ENCODE measurements at regions not wholly inside any gene's neighbourhood (a gene's known extent, or its start where the extent isn't known, plus 50 kb on each side); places are given as distances from the start of the nearest gene placed in this dataset.

DNA sequence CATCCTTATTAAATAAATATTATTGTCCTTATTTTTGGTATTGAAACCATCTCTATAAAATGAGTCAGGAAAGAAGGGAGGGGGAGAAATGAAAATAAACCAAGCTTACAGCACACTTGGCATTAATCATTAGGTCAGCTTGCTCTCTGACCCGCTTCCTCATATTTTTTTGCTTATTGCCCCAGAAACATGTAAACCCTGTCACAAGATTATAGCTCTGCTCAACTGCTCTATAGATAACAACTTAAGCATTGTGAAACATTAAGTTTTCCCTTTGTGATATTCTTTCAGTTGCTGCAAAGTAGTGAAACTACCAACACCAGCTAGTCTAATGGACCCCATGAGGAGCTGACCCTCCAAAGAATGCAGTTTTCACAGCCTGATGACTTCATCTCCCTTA, 819.5 kb downstream of the SLC16A7 start:
- TF ChIP-seq SCRT2 (tag by site-specific recombination; IDR thresholded peaks at IDR 0.05) (no peak), ZNF146 (tag by site-specific recombination; IDR thresholded peaks at IDR 0.05) (no peak), ZNF792 (tag by site-specific recombination; IDR thresholded peaks at IDR 0.05) (no peak), ZNF664 (tag by site-specific recombination; IDR thresholded peaks at IDR 0.05) (no peak), ZNF423 (tag by site-specific recombination; IDR thresholded peaks at IDR 0.05) (no peak), REPIN1 (tag by site-specific recombination; IDR thresholded peaks at IDR 0.05; ENCODE audit: low read depth) (no peak)
- TF ChIP-seq, protein P1, sequence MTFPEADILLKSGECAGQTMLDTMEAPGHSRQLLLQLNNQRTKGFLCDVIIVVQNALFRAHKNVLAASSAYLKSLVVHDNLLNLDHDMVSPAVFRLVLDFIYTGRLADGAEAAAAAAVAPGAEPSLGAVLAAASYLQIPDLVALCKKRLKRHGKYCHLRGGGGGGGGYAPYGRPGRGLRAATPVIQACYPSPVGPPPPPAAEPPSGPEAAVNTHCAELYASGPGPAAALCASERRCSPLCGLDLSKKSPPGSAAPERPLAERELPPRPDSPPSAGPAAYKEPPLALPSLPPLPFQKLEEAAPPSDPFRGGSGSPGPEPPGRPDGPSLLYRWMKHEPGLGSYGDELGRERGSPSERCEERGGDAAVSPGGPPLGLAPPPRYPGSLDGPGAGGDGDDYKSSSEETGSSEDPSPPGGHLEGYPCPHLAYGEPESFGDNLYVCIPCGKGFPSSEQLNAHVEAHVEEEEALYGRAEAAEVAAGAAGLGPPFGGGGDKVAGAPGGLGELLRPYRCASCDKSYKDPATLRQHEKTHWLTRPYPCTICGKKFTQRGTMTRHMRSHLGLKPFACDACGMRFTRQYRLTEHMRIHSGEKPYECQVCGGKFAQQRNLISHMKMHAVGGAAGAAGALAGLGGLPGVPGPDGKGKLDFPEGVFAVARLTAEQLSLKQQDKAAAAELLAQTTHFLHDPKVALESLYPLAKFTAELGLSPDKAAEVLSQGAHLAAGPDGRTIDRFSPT (tag by site-specific recombination; IDR thresholded peaks at IDR 0.05) = no peak
- no peaks in the 10 kb centered on the region for H3K9me3 ChIP-seq (ENCODE audit: control insufficient read depth, insufficient read depth, low read depth, low read length)
- H3K36me3 ChIP-seq (ENCODE audit: control insufficient read depth in 2 of 2, insufficient read depth in 1 of 2, low read length in 2 of 2) = no peaks in the 10 kb centered on the region
- CTCF ChIA-PET = no interaction called here
- no peak overlapping the region for H3K27ac ChIP-seq (ENCODE audit: extremely low read depth, low read depth, low read length)
- H3K4me3 ChIP-seq (ENCODE audit: low read depth, low read length) = no peak overlapping the region
- H3K4me1 ChIP-seq (ENCODE audit: control insufficient read depth, insufficient read depth, low read length) = no peaks in the 10 kb centered on the region
- POLR2A ChIA-PET = no interaction called here

DNA sequence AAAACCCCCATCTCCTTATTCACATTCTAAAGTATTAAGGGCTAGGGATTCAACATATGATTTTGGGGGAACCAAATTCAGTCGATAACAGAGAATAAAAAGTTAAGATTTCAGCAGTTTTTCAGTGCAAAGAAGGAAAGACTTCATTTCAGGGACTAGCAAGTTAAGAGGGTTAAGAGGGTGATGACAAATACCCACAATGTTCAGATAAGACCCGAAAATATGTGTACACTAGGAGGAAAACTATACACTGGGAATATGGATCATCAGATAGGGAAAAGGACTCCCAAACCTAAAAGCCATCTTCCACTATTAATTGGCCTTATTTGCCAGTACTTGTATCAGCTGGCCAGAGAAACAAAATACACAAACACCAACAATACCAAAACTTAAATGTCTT, 824.2 kb downstream of the SLC16A7 start:
- CTCF ChIA-PET = no interaction called here
- POLR2A ChIA-PET = no interaction called here

DNA sequence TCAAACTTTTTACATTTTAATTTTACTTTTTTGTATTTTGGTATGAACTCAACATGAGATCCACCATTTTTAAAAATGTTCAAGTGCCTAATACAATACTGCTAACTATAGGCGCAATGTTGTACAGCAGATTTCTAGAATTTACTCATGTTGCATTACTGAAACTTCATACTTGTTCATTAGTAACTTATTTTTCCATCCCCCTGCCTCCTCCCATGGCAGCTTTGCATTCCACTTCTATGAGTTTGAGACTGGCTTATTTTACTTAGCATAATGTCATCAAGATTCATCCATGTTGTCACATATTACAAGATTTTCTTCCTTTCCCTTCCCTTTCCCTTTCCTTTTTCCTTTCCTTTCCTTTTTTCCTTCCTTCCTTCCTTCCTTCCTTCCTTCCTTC, 825.9 kb downstream of the SLC16A7 start:
- POLR2A ChIA-PET = no interaction called here
- Histone ChIP-seq H3K4me1 (ENCODE audit: control insufficient read depth, insufficient read depth, low read length) (no peaks in the 10 kb centered on the region), H3K27ac (ENCODE audit: extremely low read depth, low read depth, low read length) (no peak overlapping the region), H3K36me3 (ENCODE audit: control insufficient read depth in 2 of 2, insufficient read depth in 1 of 2, low read length in 2 of 2) (no peaks in the 10 kb centered on the region), H3K4me3 (ENCODE audit: low read depth, low read length) (no peak overlapping the region), H3K9me3 (ENCODE audit: control insufficient read depth, insufficient read depth, low read depth, low read length) (no peaks in the 10 kb centered on the region)
- CTCF ChIA-PET = no interaction called here
- TF ChIP-seq PRDM1 (tag by site-specific recombination; IDR thresholded peaks at IDR 0.05) = 0 out of 2 replicates have a peak, but pooled peaks have one; percentile 63
- TF ChIP-seq, protein P1 (tag by site-specific recombination; IDR thresholded peaks at IDR 0.05) = no peak

More for the DNA sequence above, 824.2 kb downstream of the SLC16A7 start:
- TF ChIP-seq WT1 (tag by site-specific recombination; IDR thresholded peaks at IDR 0.05) = no peak
- TF ChIP-seq ZNF133 (tag by site-specific recombination; IDR thresholded peaks at IDR 0.05) = no peak
- no peak for TF ChIP-seq ZNF561 (tag by site-specific recombination; IDR thresholded peaks at IDR 0.05; ENCODE audit: borderline replicate concordance)
- TF ChIP-seq ZSCAN16 (tag by site-specific recombination; IDR thresholded peaks at IDR 0.05) = no peak
- TF ChIP-seq BCL11A (tag by site-specific recombination; IDR thresholded peaks at IDR 0.05; ENCODE audit: low read depth) = no peak
- no peak for TF ChIP-seq ZIC2 (tag by site-specific recombination; IDR thresholded peaks at IDR 0.05)
- TF ChIP-seq MYNN (tag by site-specific recombination; IDR thresholded peaks at IDR 0.05; ENCODE audit: borderline replicate concordance) = no peak
- TF ChIP-seq, protein P2, sequence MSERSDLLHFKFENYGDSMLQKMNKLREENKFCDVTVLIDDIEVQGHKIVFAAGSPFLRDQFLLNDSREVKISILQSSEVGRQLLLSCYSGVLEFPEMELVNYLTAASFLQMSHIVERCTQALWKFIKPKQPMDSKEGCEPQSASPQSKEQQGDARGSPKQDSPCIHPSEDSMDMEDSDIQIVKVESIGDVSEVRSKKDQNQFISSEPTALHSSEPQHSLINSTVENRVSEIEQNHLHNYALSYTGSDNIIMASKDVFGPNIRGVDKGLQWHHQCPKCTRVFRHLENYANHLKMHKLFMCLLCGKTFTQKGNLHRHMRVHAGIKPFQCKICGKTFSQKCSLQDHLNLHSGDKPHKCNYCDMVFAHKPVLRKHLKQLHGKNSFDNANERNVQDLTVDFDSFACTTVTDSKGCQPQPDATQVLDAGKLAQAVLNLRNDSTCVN (tag by site-specific recombination; optimal IDR thresholded peaks at IDR 0.05) = no peak
- TF ChIP-seq ZSCAN30 (tag by site-specific recombination; IDR thresholded peaks at IDR 0.05) = no peak
- no peak for TF ChIP-seq PRDM1 (tag by site-specific recombination; IDR thresholded peaks at IDR 0.05)
- TF ChIP-seq, protein P3, sequence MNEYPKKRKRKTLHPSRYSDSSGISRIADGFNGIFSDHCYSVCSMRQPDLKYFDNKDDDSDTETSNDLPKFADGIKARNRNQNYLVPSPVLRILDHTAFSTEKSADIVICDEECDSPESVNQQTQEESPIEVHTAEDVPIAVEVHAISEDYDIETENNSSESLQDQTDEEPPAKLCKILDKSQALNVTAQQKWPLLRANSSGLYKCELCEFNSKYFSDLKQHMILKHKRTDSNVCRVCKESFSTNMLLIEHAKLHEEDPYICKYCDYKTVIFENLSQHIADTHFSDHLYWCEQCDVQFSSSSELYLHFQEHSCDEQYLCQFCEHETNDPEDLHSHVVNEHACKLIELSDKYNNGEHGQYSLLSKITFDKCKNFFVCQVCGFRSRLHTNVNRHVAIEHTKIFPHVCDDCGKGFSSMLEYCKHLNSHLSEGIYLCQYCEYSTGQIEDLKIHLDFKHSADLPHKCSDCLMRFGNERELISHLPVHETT (tag by site-specific recombination; IDR thresholded peaks at IDR 0.05) = no peak
- no peak for TF ChIP-seq ZNF426 (tag by site-specific recombination; IDR thresholded peaks at IDR 0.05)
- H3K27ac ChIP-seq (ENCODE audit: extremely low read depth, low read depth, low read length) = no peak overlapping the region
- no peak overlapping the region for H3K4me3 ChIP-seq (ENCODE audit: low read depth, low read length)
- H3K9me3 ChIP-seq (ENCODE audit: control insufficient read depth, insufficient read depth, low read depth, low read length) = no peaks in the 10 kb centered on the region
- no peaks in the 10 kb centered on the region for H3K4me1 ChIP-seq (ENCODE audit: control insufficient read depth, insufficient read depth, low read length)
- H3K36me3 ChIP-seq (ENCODE audit: control insufficient read depth in 2 of 2, insufficient read depth in 1 of 2, low read length in 2 of 2) = no peaks in the 10 kb centered on the region

All from HEK293 (cell line).